ENCODE measurements at regions not wholly inside any gene's neighbourhood (a gene's known extent, or its start where the extent isn't known, plus 50 kb on each side); places are given as distances from the start of the nearest gene placed in this dataset.

GRCh38 chrX:4690521-4690920 is 977.1 kb upstream of the PRKX start:
- Histone ChIP-seq H3K27ac (no peak overlapping the region), H3K27me3 (no peaks in the 10 kb centered on the region), H3K9me3 (no peaks in the 10 kb centered on the region), H3K4me3 (no peak overlapping the region), H3K36me3 (no peaks in the 10 kb centered on the region), H3K4me1 (no peaks in the 10 kb centered on the region)
- TF ChIP-seq, protein P1, sequence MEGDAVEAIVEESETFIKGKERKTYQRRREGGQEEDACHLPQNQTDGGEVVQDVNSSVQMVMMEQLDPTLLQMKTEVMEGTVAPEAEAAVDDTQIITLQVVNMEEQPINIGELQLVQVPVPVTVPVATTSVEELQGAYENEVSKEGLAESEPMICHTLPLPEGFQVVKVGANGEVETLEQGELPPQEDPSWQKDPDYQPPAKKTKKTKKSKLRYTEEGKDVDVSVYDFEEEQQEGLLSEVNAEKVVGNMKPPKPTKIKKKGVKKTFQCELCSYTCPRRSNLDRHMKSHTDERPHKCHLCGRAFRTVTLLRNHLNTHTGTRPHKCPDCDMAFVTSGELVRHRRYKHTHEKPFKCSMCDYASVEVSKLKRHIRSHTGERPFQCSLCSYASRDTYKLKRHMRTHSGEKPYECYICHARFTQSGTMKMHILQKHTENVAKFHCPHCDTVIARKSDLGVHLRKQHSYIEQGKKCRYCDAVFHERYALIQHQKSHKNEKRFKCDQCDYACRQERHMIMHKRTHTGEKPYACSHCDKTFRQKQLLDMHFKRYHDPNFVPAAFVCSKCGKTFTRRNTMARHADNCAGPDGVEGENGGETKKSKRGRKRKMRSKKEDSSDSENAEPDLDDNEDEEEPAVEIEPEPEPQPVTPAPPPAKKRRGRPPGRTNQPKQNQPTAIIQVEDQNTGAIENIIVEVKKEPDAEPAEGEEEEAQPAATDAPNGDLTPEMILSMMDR (IDR thresholded peaks at IDR 0.05) = no peak
- intact Hi-C loops (cut with DNase I; ENCODE audit: low total_unique reads) = no loop called here
- no peak for DNase-seq

DNA sequence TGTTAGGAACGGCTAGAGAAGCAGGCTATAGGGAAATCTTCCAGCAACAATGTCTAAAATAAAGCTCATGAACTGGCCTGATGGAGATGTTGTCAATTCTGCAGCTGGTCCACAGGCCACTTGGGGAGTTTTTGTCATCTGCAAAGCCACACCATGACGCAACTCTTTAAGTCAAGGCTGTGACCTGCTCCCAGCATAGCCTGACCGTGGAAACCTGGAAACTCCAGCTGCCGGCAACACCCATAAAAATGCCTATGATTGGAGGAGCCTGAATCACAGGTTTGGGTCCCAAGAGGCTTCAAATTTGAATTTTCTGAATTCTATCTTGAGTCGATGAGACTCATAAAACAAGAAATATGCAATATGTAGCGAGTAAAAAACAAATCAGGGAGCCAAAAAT is 969.2 kb upstream of the PRKX start:
- TF ChIP-seq, protein P1 (IDR thresholded peaks at IDR 0.05) = no peak
- intact Hi-C loops (cut with DNase I; ENCODE audit: low total_unique reads) = no loop called here
- Histone ChIP-seq H3K9me3 (no peaks in the 10 kb centered on the region), H3K4me1 (no peaks in the 10 kb centered on the region), H3K36me3 (no peaks in the 10 kb centered on the region), H3K27ac (no peak overlapping the region), H3K27me3 (no peaks in the 10 kb centered on the region), H3K4me3 (no peak overlapping the region)
- DNase-seq = no peak

DNA sequence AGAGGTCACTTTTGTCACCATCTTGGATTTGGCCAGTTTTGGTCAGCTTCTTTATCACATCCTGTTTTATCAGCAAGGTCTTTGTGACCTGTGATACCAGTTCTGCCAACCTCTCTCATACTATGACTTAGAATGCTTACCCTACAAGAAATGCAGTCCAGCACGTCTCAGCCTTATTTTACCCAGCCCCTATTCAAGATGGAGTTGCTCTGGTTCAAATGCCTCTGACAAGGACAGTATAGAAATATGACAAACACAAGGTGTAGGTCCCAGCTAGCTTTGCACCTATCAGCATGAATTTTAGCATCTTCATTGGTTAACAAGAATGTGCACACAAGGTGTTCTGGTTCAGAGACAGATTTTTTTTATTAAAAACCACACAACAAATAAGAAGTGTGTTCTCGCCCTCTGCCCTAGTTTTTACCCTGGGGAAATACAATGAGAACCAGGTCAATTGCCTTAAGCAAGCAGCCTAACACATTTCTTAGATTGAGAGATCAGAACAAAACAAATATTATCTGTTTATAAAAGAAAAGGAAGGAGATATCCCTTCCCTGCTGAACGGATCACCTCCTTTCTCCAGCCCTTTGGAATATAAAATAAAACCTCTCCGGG is 962.3 kb upstream of the PRKX start:
- Histone ChIP-seq H3K27ac (no peak overlapping the region), H3K36me3 (no peaks in the 10 kb centered on the region), H3K4me1 (no peaks in the 10 kb centered on the region), H3K27me3 (no peaks in the 10 kb centered on the region), H3K9me3 (no peaks in the 10 kb centered on the region), H3K4me3 (no peak overlapping the region)
- no peak for DNase-seq
- TF ChIP-seq, protein P1 (IDR thresholded peaks at IDR 0.05) = no peak
- intact Hi-C loops (cut with DNase I; ENCODE audit: low total_unique reads) = no loop called here

DNA sequence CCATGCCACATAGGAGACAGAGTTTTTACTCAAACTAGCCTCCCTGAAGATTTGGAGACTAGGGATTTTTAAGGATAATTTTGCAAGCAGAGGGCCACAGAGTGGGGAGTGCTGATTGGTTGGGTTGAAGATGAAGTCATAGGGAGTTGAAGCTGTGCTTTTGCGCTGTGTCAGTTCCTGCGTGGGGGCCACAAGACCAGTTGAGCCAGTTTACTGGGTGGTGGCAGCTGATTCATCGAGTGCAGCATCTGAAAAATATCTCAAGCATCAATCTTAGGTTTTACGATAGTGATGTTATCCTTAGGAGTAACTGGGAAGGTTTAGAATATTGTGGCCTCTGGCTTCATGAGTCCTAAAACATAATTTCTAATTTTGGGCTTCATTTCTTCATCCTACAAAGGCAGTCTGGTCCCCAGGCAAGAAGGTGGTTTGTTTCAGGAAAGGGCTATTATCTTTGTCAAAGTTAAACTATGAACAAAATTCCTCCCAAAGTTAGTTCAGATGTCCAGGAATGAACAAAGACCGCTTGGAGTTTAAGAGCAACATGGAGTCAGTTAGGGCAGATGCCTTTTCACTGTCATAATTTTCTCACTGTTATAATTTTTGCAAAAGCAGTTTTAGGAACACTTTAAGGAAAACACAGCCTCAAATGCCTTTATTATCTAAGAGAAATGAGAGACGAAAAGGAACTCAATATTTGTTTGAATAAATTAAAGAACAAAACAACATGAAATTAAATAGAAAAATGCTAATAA is 960.8 kb upstream of the PRKX start:
- Histone ChIP-seq H3K4me3 (no peak overlapping the region), H3K36me3 (no peaks in the 10 kb centered on the region), H3K4me1 (no peaks in the 10 kb centered on the region), H3K27me3 (no peaks in the 10 kb centered on the region), H3K27ac (no peak overlapping the region), H3K9me3 (no peaks in the 10 kb centered on the region)
- no peak for DNase-seq
- TF ChIP-seq, protein P1 (IDR thresholded peaks at IDR 0.05) = no peak
- intact Hi-C loops (cut with DNase I; ENCODE audit: low total_unique reads) = no loop called here

- intact Hi-C loops (cut with DNase I; ENCODE audit: low total_unique reads) = no loop called here
- H3K27ac ChIP-seq = no peak overlapping the region
- no peak overlapping the region for H3K4me3 ChIP-seq
- TF ChIP-seq, protein P1 (IDR thresholded peaks at IDR 0.05) = no peak
- no peaks in the 10 kb centered on the region for H3K4me1 ChIP-seq
- no peaks in the 10 kb centered on the region for H3K9me3 ChIP-seq
- DNase-seq = no peak
- H3K27me3 ChIP-seq = no peaks in the 10 kb centered on the region
- no peaks in the 10 kb centered on the region for H3K36me3 ChIP-seq
These were observed 957.9 kb upstream of the PRKX start for GRCh38 chrX:4671344-4671743.

All from tibial artery (tissue), 4 donors.